ENCODE measurements at regions not wholly inside any gene's neighbourhood (a gene's known extent, or its start where the extent isn't known, plus 50 kb on each side); places are given as distances from the start of the nearest gene placed in this dataset.

- no peak overlapping the region for H3K4me3 Mint-ChIP-seq
- no peak overlapping the region for H3K27ac Mint-ChIP-seq
- no peaks in the 10 kb centered on the region for H3K27me3 Mint-ChIP-seq
- no peaks in the 10 kb centered on the region for H3K27me3 ChIP-seq (ENCODE audit: insufficient read depth, low read length, poor library complexity, severe bottlenecking)
- no peaks in the 10 kb centered on the region for H3K4me1 Mint-ChIP-seq
- no peaks in the 10 kb centered on the region for H3K4me1 ChIP-seq (ENCODE audit: insufficient read depth, low read length)
- no peak overlapping the region for H3K27ac ChIP-seq (ENCODE audit: low read depth, low read length)
- no peak for DNase-seq
- peaks cover 2 to 23% (median 6%) of the 10 kb centered on the region in 5 donors for H3K9me3 Mint-ChIP-seq
- H3K9me3 ChIP-seq (ENCODE audit: low read length): no peaks in the 10 kb centered on the region
- no peak overlapping the region for H3K4me3 ChIP-seq (ENCODE audit: low read length)
- ChIA-PET CTCF (no interaction called here), POLR2A (no interaction called here)
- no peaks in the 10 kb centered on the region for H3K36me3 ChIP-seq (ENCODE audit: insufficient read depth, low read length)
- no peaks in the 10 kb centered on the region for H3K36me3 Mint-ChIP-seq
Measured at GRCh38 chr12:78703820-78704525, 160.6 kb upstream of the SYT1 start.

DNA sequence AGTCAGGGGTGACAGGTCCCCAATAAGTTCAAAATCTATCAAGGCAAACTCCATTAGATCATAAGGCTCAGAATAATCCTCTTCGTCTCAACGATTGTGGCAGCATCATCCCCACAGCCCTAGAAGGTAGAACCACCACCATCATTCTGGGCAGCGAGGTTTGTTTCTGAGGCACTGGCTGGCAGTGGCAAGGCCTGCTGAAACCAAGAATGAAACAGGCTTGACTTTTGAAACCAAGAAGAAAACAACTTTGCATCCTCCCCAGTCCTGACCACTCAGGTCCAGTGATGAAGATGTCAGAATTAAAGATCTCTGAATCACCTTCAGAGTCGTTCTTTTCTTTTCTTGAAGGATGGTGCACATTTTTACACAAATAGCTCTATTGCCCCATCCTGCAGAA is 152.6 kb upstream of the SYT1 start:
- ChIA-PET POLR2A (no interaction called here), CTCF (no interaction called here)
- Histone ChIP-seq H3K4me3 (ENCODE audit: low read length) (no peak overlapping the region), H3K9me3 (ENCODE audit: low read length) (no peaks in the 10 kb centered on the region), H3K27ac (ENCODE audit: low read depth, low read length) (no peak overlapping the region), H3K36me3 (ENCODE audit: insufficient read depth, low read length) (no peaks in the 10 kb centered on the region), H3K4me1 (ENCODE audit: insufficient read depth, low read length) (no peaks in the 10 kb centered on the region), H3K27me3 (ENCODE audit: insufficient read depth, low read length, poor library complexity, severe bottlenecking) (no peaks in the 10 kb centered on the region)
- DNase-seq: no peak
- Mint-ChIP-seq H3K27ac (no peak overlapping the region), H3K4me1 (no peaks in the 10 kb centered on the region), H3K4me3 (no peak overlapping the region), H3K9me3 (peaks cover 0 to 20% (median 6%) of the 10 kb centered on the region in 5 donors), H3K36me3 (no peaks in the 10 kb centered on the region), H3K27me3 (no peaks in the 10 kb centered on the region)

GRCh38 chr12:78712834-78713481 is 151.6 kb upstream of the SYT1 start:
- ChIA-PET CTCF (no interaction called here), POLR2A (no interaction called here)
- Histone ChIP-seq H3K4me1 (ENCODE audit: insufficient read depth, low read length) (no peaks in the 10 kb centered on the region), H3K27me3 (ENCODE audit: insufficient read depth, low read length, poor library complexity, severe bottlenecking) (no peaks in the 10 kb centered on the region), H3K4me3 (ENCODE audit: low read length) (no peak overlapping the region), H3K36me3 (ENCODE audit: insufficient read depth, low read length) (no peaks in the 10 kb centered on the region), H3K27ac (ENCODE audit: low read depth, low read length) (no peak overlapping the region), H3K9me3 (ENCODE audit: low read length) (no peaks in the 10 kb centered on the region)
- H3K4me1 Mint-ChIP-seq: no peaks in the 10 kb centered on the region
- no peaks in the 10 kb centered on the region for H3K36me3 Mint-ChIP-seq
- no peak for DNase-seq
- H3K9me3 Mint-ChIP-seq: peaks cover 0 to 17% (median 6%) of the 10 kb centered on the region in 5 donors
- H3K27ac Mint-ChIP-seq: no peak overlapping the region
- H3K27me3 Mint-ChIP-seq: no peaks in the 10 kb centered on the region
- H3K4me3 Mint-ChIP-seq: no peak overlapping the region

GRCh38 chr12:78719721-78720120 is 144.9 kb upstream of the SYT1 start:
- H3K27ac Mint-ChIP-seq: no peak overlapping the region
- H3K4me1 Mint-ChIP-seq: no peaks in the 10 kb centered on the region
- H3K27me3 Mint-ChIP-seq: no peaks in the 10 kb centered on the region
- CTCF ChIA-PET: no interaction called here
- POLR2A ChIA-PET: no interaction called here
- no peaks in the 10 kb centered on the region for H3K27me3 ChIP-seq (ENCODE audit: insufficient read depth, low read length, poor library complexity, severe bottlenecking)
- H3K4me3 Mint-ChIP-seq: no peak overlapping the region
- no peaks in the 10 kb centered on the region for H3K9me3 ChIP-seq (ENCODE audit: low read length)
- no peak overlapping the region for H3K4me3 ChIP-seq (ENCODE audit: low read length)
- no peaks in the 10 kb centered on the region for H3K36me3 ChIP-seq (ENCODE audit: insufficient read depth, low read length)
- H3K27ac ChIP-seq (ENCODE audit: low read depth, low read length): no peak overlapping the region
- DNase-seq: no peak
- H3K36me3 Mint-ChIP-seq: no peaks in the 10 kb centered on the region
- peaks cover 2 to 25% (median 6%) of the 10 kb centered on the region in 5 donors for H3K9me3 Mint-ChIP-seq
- no peaks in the 10 kb centered on the region for H3K4me1 ChIP-seq (ENCODE audit: insufficient read depth, low read length)

GRCh38 chr12:78721906-78722305 is 142.7 kb upstream of the SYT1 start:
- Mint-ChIP-seq H3K9me3 (peaks cover 2 to 21% (median 10%) of the 10 kb centered on the region in 5 donors), H3K27ac (no peak overlapping the region), H3K4me3 (no peak overlapping the region), H3K4me1 (no peaks in the 10 kb centered on the region), H3K27me3 (no peaks in the 10 kb centered on the region), H3K36me3 (no peaks in the 10 kb centered on the region)
- POLR2A ChIA-PET: no interaction called here
- H3K4me3 ChIP-seq (ENCODE audit: low read length): no peak overlapping the region
- no peaks in the 10 kb centered on the region for H3K9me3 ChIP-seq (ENCODE audit: low read length)
- H3K27ac ChIP-seq (ENCODE audit: low read depth, low read length): no peak overlapping the region
- H3K36me3 ChIP-seq (ENCODE audit: insufficient read depth, low read length): no peaks in the 10 kb centered on the region
- no peaks in the 10 kb centered on the region for H3K27me3 ChIP-seq (ENCODE audit: insufficient read depth, low read length, poor library complexity, severe bottlenecking)
- no peaks in the 10 kb centered on the region for H3K4me1 ChIP-seq (ENCODE audit: insufficient read depth, low read length)
- CTCF ChIA-PET: no interaction called here
- no peak for DNase-seq

DNA sequence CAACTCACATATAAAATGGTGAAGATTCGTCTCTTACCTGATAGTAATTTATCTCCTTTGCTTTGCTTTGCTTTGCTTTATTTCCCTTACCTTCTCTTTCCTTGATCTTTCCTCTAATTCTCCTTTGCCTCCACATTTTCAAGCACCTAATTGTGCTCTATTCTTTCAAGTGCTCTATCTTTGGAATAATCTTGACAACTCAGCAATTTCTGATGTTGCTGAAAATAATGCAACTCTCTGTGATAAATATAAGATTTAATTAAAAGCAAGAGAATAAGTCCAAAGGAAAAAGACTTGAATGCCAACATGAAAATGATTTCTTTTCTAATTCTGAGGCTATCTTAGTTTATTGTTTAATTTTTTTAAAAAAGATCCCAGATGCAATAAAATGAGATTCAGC is 139.5 kb upstream of the SYT1 start:
- no peaks in the 10 kb centered on the region for H3K9me3 ChIP-seq (ENCODE audit: low read length)
- H3K27ac ChIP-seq (ENCODE audit: low read depth, low read length): no peak overlapping the region
- ChIA-PET CTCF (no interaction called here), POLR2A (no interaction called here)
- H3K4me1 Mint-ChIP-seq: no peaks in the 10 kb centered on the region
- no peaks in the 10 kb centered on the region for H3K27me3 ChIP-seq (ENCODE audit: insufficient read depth, low read length, poor library complexity, severe bottlenecking)
- H3K4me1 ChIP-seq (ENCODE audit: insufficient read depth, low read length): no peaks in the 10 kb centered on the region
- peaks cover 2 to 9% (median 3%) of the 10 kb centered on the region in 5 donors for H3K9me3 Mint-ChIP-seq
- H3K27me3 Mint-ChIP-seq: no peaks in the 10 kb centered on the region
- H3K4me3 ChIP-seq (ENCODE audit: low read length): no peak overlapping the region
- H3K27ac Mint-ChIP-seq: no peak overlapping the region
- DNase-seq: no peak
- H3K36me3 ChIP-seq (ENCODE audit: insufficient read depth, low read length): no peaks in the 10 kb centered on the region
- H3K4me3 Mint-ChIP-seq: no peak overlapping the region
- H3K36me3 Mint-ChIP-seq: no peaks in the 10 kb centered on the region

DNA sequence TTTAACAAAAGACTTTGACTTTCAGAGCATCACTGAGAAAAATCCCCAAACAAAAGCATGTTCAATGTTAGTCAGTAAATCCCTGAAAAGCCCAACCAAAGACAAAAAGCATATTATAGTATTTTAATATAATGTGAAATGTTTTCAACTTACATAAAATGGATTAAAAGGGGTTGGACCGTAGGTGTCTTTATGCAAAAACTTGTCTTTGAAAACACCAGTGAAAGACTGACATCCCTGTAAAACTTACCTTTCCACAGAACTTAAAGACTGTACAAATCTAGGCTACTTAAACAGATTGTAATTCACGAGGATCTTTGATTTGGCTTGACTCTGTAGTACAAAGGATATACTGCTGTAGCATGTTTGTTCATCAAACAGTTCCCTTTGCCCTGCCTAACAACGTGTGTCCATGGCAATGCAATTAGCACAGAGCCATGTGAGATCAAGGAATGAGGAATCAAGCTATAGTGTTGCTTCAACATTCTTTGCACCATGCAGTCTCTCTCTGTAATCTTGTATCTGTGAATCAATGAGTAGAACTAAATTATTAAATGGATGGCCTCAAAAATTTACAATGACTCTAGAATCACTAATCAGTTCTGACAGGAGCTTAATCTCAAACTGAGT is 138.5 kb upstream of the SYT1 start:
- no peak overlapping the region for H3K4me3 ChIP-seq (ENCODE audit: low read length)
- H3K4me1 Mint-ChIP-seq: no peaks in the 10 kb centered on the region
- peaks cover 0 to 9% (median 2%) of the 10 kb centered on the region in 5 donors for H3K9me3 Mint-ChIP-seq
- no peak overlapping the region for H3K27ac Mint-ChIP-seq
- ChIA-PET POLR2A (no interaction called here), CTCF (no interaction called here)
- no peaks in the 10 kb centered on the region for H3K27me3 Mint-ChIP-seq
- H3K36me3 ChIP-seq (ENCODE audit: insufficient read depth, low read length): no peaks in the 10 kb centered on the region
- no peaks in the 10 kb centered on the region for H3K9me3 ChIP-seq (ENCODE audit: low read length)
- no peak overlapping the region for H3K4me3 Mint-ChIP-seq
- H3K27me3 ChIP-seq (ENCODE audit: insufficient read depth, low read length, poor library complexity, severe bottlenecking): no peaks in the 10 kb centered on the region
- no peaks in the 10 kb centered on the region for H3K36me3 Mint-ChIP-seq
- no peaks in the 10 kb centered on the region for H3K4me1 ChIP-seq (ENCODE audit: insufficient read depth, low read length)
- H3K27ac ChIP-seq (ENCODE audit: low read depth, low read length): no peak overlapping the region
- DNase-seq: no peak

- no peak overlapping the region for H3K27ac ChIP-seq (ENCODE audit: low read depth, low read length)
- H3K9me3 ChIP-seq (ENCODE audit: low read length): no peaks in the 10 kb centered on the region
- no peaks in the 10 kb centered on the region for H3K36me3 ChIP-seq (ENCODE audit: insufficient read depth, low read length)
- no peaks in the 10 kb centered on the region for H3K36me3 Mint-ChIP-seq
- no peaks in the 10 kb centered on the region for H3K27me3 Mint-ChIP-seq
- H3K9me3 Mint-ChIP-seq: peaks cover 0 to 9% (median 0%) of the 10 kb centered on the region in 5 donors
- no peak overlapping the region for H3K4me3 Mint-ChIP-seq
- no peak overlapping the region for H3K27ac Mint-ChIP-seq
- H3K4me1 Mint-ChIP-seq: no peaks in the 10 kb centered on the region
- no peaks in the 10 kb centered on the region for H3K27me3 ChIP-seq (ENCODE audit: insufficient read depth, low read length, poor library complexity, severe bottlenecking)
- no peak for DNase-seq
- ChIA-PET POLR2A (no interaction called here), CTCF (no interaction called here)
- H3K4me1 ChIP-seq (ENCODE audit: insufficient read depth, low read length): no peaks in the 10 kb centered on the region
- no peak overlapping the region for H3K4me3 ChIP-seq (ENCODE audit: low read length)
Measured at GRCh38 chr12:78726854-78727253, 137.7 kb upstream of the SYT1 start.

All from CD8-positive, alpha-beta memory T cell (primary cell).